HepG2 (cell line): ENCODE measurements at regions not wholly inside any gene's neighbourhood (a gene's known extent, or its start where the extent isn't known, plus 50 kb on each side); places are given as distances from the start of the nearest gene placed in this dataset.

ENCODE experiments used
- ATAC-seq: fragments of 200-7000 bp; cut with Tn5 transposase; 3 replicates; pipeline ENCODE4 v1.9.1; 2020; ENCODE audit warnings: mild to moderate bottlenecking, moderate library complexity
- BruUV-seq: library from RNA; stranded (reverse); fragments of 400-500 nt; replicated peaks from 2 replicates; lab custom pipeline; 2021; lab: Mats Ljungman, UMichigan
- CTCF ChIA-PET: fragments of 300-600 bp; formaldehyde crosslinking; extraction: SDS; loops from one replicate; lab custom pipeline; 2021; ENCODE audit warnings: low total read pairs, inconsistent platforms, low intra/inter-chr PET ratio; lab: Yijun Ruan, JAX
- POLR2A ChIA-PET: fragments of 350-600 bp; sonication (Branson Sonifier 250); formaldehyde crosslinking; loops from one replicate; lab custom pipeline; 2020; ENCODE audit warnings: antibody characterized with exemption, inconsistent platforms; lab: Yijun Ruan, JAX
- DNase-seq: peaks from one replicate; pipeline ENCODE4 v3.0.0-alpha.2; 2015; ENCODE audit warnings: low spot score
- FAIRE-seq: peaks from 3 replicates; lab custom pipeline; 2011; peaks lifted over from hg19 to GRCh38; lab: Jason Lieb, UNC
- H2AFZ ChIP-seq: one replicate; pipeline ENCODE4 v1.6.1; 2011; ENCODE audit warnings: low read length, inconsistent platforms
- H3K27ac ChIP-seq: fragments of 300-600 bp; 3 replicates; pipeline ENCODE4 v1.8.0; 2011; ENCODE audit warnings: mixed run types, mild to moderate bottlenecking, mixed read lengths, low read length, inconsistent platforms; ENCODE audit not compliant: insufficient read depth; ENCODE audit errors: extremely low read length
- H3K27me3 ChIP-seq, 2 experiments: fragments of 200-600 bp in 1 of 2; 2 replicates in 1 of 2; 3 replicates in 1 of 2; pipeline versions ENCODE4 v1.6.0 to v1.8.0; 2011; ENCODE audit warnings: low read length in 2 of 2, mild to moderate bottlenecking in 2 of 2, moderate library complexity in 2 of 2, inconsistent platforms in 1 of 2; ENCODE audit not compliant: insufficient read depth in 2 of 2, control insufficient read depth in 1 of 2
- H3K36me3 ChIP-seq, 2 experiments: fragments of 200-600 bp in 1 of 2; replicated peaks in 1 of 2; 2 replicates in 1 of 2; 3 replicates in 1 of 2; pipeline versions ENCODE4 v1.5.1 to v1.8.0; 2011; ENCODE audit warnings: low read length in 2 of 2, inconsistent platforms in 1 of 2; ENCODE audit not compliant: insufficient read depth in 2 of 2, control insufficient read depth in 1 of 2
- H3K4me1 ChIP-seq: 2 replicates; pipeline ENCODE4 v1.5.1; 2012; ENCODE audit warnings: low read length, inconsistent platforms; ENCODE audit not compliant: insufficient read depth
- H3K4me2 ChIP-seq: 2 replicates; pipeline ENCODE4 v1.6.0; 2011; ENCODE audit warnings: low read depth, low read length, inconsistent platforms
- H3K4me3 ChIP-seq, 3 experiments: fragments of 200-600 bp in 1 of 3; sonication (generic), shearing (Covaris generic) in 1 of 3; replicated peaks in 1 of 3; 2 replicates each; pipeline ENCODE4 v1.5.1; 2011 to 2016; ENCODE audit warnings: low read length in 3 of 3, inconsistent platforms in 2 of 3, low read depth in 2 of 3, mild to moderate bottlenecking in 2 of 3, control low read depth in 1 of 3, mixed read lengths in 1 of 3; ENCODE audit not compliant: insufficient read depth in 1 of 3
- H3K79me2 ChIP-seq: one replicate; pipeline ENCODE4 v1.6.1; 2011; ENCODE audit warnings: low read length, inconsistent platforms; ENCODE audit not compliant: insufficient read depth
- H3K9ac ChIP-seq: 2 replicates; pipeline ENCODE4 v1.6.0; 2011; ENCODE audit warnings: mild to moderate bottlenecking, low read depth, low read length, inconsistent platforms; ENCODE audit not compliant: insufficient read depth
- H3K9me3 ChIP-seq: 2 replicates; pipeline ENCODE4 v1.5.1; 2012; ENCODE audit warnings: mild to moderate bottlenecking, low read length
- H4K20me1 ChIP-seq: 2 replicates; pipeline ENCODE4 v1.6.0; 2011; ENCODE audit warnings: inconsistent platforms, mild to moderate bottlenecking, low read length, moderate library complexity; ENCODE audit not compliant: insufficient read depth
- BCLAF1 ChIP-seq: fragments of 450-650 bp; IDR thresholded peaks from 2 replicates; pipeline ENCODE4 v1.6.1; 2017; ENCODE audit warnings: mild to moderate bottlenecking
- HCFC1 ChIP-seq: fragments of 150-350 bp; IDR thresholded peaks from 2 replicates; pipeline ENCODE4 v1.6.1; 2014; ENCODE audit warnings: low read depth, low read length
- KMT2A ChIP-seq: sonication (generic); formaldehyde crosslinking; IDR thresholded peaks from 2 replicates; pipeline ENCODE4 v1.4.0; 2020; ENCODE audit warnings: missing genetic modification reagents
- SIN3B ChIP-seq: fragments of 150-350 bp; IDR thresholded peaks from 2 replicates; pipeline ENCODE4 v1.6.1; 2014; ENCODE audit warnings: low read length
- SMAD1 ChIP-seq: sonication (generic); formaldehyde crosslinking; IDR thresholded peaks from 2 replicates; pipeline ENCODE4 v1.4.0; 2020; ENCODE audit warnings: missing genetic modification reagents, low read depth, mild to moderate bottlenecking, borderline replicate concordance
- ZMYM3 ChIP-seq: sonication (generic); formaldehyde crosslinking; IDR thresholded peaks from 2 replicates; pipeline ENCODE4 v1.5.1; 2020; ENCODE audit warnings: mild to moderate bottlenecking, missing genetic modification reagents
- ZNF124 ChIP-seq: sonication (generic); formaldehyde crosslinking; IDR thresholded peaks from 2 replicates; pipeline ENCODE4 v1.4.0; 2020; ENCODE audit warnings: missing genetic modification reagents
- ZNF33B ChIP-seq: sonication (generic); formaldehyde crosslinking; IDR thresholded peaks from 2 replicates; pipeline ENCODE4 v1.5.1; 2020; ENCODE audit warnings: mild to moderate bottlenecking, missing genetic modification reagents
- ZNF569 ChIP-seq: sonication (generic); formaldehyde crosslinking; IDR thresholded peaks from 2 replicates; pipeline ENCODE4 v1.5.0; 2020; ENCODE audit warnings: mild to moderate bottlenecking, missing genetic modification reagents, moderate library complexity, borderline replicate concordance
- ZNF577 ChIP-seq: sonication (generic); formaldehyde crosslinking; IDR thresholded peaks from 2 replicates; pipeline ENCODE4 v1.4.0; 2020; ENCODE audit warnings: mild to moderate bottlenecking, low read depth, missing genetic modification reagents, borderline replicate concordance
- ZNF616 ChIP-seq: sonication (generic); formaldehyde crosslinking; IDR thresholded peaks from 2 replicates; pipeline ENCODE4 v1.5.0; 2020; ENCODE audit warnings: low read depth, mild to moderate bottlenecking, missing genetic modification reagents
- ZNF629 ChIP-seq: sonication (generic); formaldehyde crosslinking; conservative IDR thresholded peaks from 2 replicates; pipeline ENCODE4 v1.5.0; 2020; ENCODE audit warnings: missing genetic modification reagents
- ZNF816 ChIP-seq: sonication (generic); formaldehyde crosslinking; IDR thresholded peaks from 2 replicates; pipeline ENCODE4 v1.8.0; 2022; ENCODE audit warnings: missing genetic modification reagents, mild to moderate bottlenecking, borderline replicate concordance
- ZSCAN20 ChIP-seq: sonication (generic); formaldehyde crosslinking; IDR thresholded peaks from 2 replicates; pipeline ENCODE4 v1.4.0; 2020; ENCODE audit warnings: missing genetic modification reagents, mild to moderate bottlenecking, borderline replicate concordance
- WGBS: methylation state at CpG from one replicate; pipeline ENCODE4 v1.1.6; 2017; ENCODE audit warnings: low lambda C conversion rate; 5-methylcytosine and 5-hydroxymethylcytosine counted together
- in situ Hi-C: cut with HindIII; loops from 2 replicates; pipeline ENCODE4 v1.10.0; 2017; ENCODE audit warnings: low pct_unique_long_range_greater_than_20kb; ENCODE audit not compliant: extremely low pct_ligation_motif_present
- intact Hi-C: fragments of 100-400 bp; cut with micrococcal nuclease; formaldehyde crosslinking; loops from one replicate; pipeline ENCODE4 v1.10.0; 2022; ENCODE audit not compliant: unreplicated experiment

- TF ChIP-seq KMT2A (CRISPR knock-in tag) (no peak), ZNF577 (CRISPR knock-in tag) (no peak)
These were observed 118.7 kb downstream of the NPY start (continued) for GRCh38 chr7:24402655-24403054.

- Histone ChIP-seq H3K4me3 (no peak overlapping the region), H3K9me3 (no peaks in the 10 kb centered on the region), H3K27ac (no peak overlapping the region), H3K27me3 (no peaks in the 10 kb centered on the region), H3K36me3 (no peaks in the 10 kb centered on the region), H3K9ac (no peak overlapping the region), H4K20me1 (no peaks in the 10 kb centered on the region), H2AFZ (no peak overlapping the region), H3K4me2 (no peak overlapping the region), H3K79me2 (no peaks in the 10 kb centered on the region), H3K4me1 (no peaks in the 10 kb centered on the region)
- WGBS, result 36% methylated on average over 2 of the region's 2 CpGs
- in situ Hi-C loops (loop anchor here (5.0 to 10.0 kb wide), 2 partner anchors 264 to 539 kb away; no protein-coding TSS in a partner anchor), intact Hi-C loops (loop anchor here (2.0 kb wide), 1 partner anchor 261 kb away; no protein-coding TSS in a partner anchor)
- no peak for ATAC-seq
- POLR2A ChIA-PET, result no interaction called here
- BruUV-seq, result no TSS peak
- no peak for DNase-seq
- TF ChIP-seq ZNF569 (CRISPR knock-in tag) (no peak), ZMYM3 (CRISPR knock-in tag) (no peak), ZNF124 (CRISPR knock-in tag) (no peak), ZNF33B (CRISPR knock-in tag) (no peak), ZNF816 (no peak)
- no peak for FAIRE-seq
- CTCF ChIA-PET, result no interaction called here
These were observed 119.6 kb downstream of the NPY start for GRCh38 chr7:24403557-24403956.

- 35% methylated on average over 6 of the region's 6 CpGs for WGBS
- no peaks in the 10 kb centered on the region for H3K9me3 ChIP-seq
- CTCF ChIA-PET, result no interaction called here
- in situ Hi-C loops, result loop anchor here (5.0 to 10.0 kb wide), 2 partner anchors 263 to 540 kb away; no protein-coding TSS in a partner anchor
- no peaks in the 10 kb centered on the region for H3K36me3 ChIP-seq
- H3K27ac ChIP-seq, result no peak overlapping the region
- H3K4me2 ChIP-seq, result no peak overlapping the region
- no TSS peak for BruUV-seq
- no peak overlapping the region for H3K9ac ChIP-seq
- ATAC-seq, result no peak
- H3K4me1 ChIP-seq, result no peaks in the 10 kb centered on the region
- no peaks in the 10 kb centered on the region for H3K79me2 ChIP-seq
- no peak for FAIRE-seq
- no peaks in the 10 kb centered on the region for H3K27me3 ChIP-seq
- H2AFZ ChIP-seq, result no peak overlapping the region
- TF ChIP-seq ZNF629 (CRISPR knock-in tag) (no peak), SIN3B (no peak), BCLAF1 (no peak), SMAD1 (CRISPR knock-in tag) (no peak), HCFC1 (no peak), ZSCAN20 (CRISPR knock-in tag) (no peak), ZNF616 (CRISPR knock-in tag) (no peak)
- intact Hi-C loops, result no loop called here
- no peaks in the 10 kb centered on the region for H4K20me1 ChIP-seq
- POLR2A ChIA-PET, result no interaction called here
- DNase-seq, result no peak
- no peak overlapping the region for H3K4me3 ChIP-seq
These were observed 120.3 kb downstream of the NPY start for GRCh38 chr7:24404315-24404714.
